ENCODE measurements at regions not wholly inside any gene's neighbourhood (a gene's known extent, or its start where the extent isn't known, plus 50 kb on each side); places are given as distances from the start of the nearest gene placed in this dataset.

DNA sequence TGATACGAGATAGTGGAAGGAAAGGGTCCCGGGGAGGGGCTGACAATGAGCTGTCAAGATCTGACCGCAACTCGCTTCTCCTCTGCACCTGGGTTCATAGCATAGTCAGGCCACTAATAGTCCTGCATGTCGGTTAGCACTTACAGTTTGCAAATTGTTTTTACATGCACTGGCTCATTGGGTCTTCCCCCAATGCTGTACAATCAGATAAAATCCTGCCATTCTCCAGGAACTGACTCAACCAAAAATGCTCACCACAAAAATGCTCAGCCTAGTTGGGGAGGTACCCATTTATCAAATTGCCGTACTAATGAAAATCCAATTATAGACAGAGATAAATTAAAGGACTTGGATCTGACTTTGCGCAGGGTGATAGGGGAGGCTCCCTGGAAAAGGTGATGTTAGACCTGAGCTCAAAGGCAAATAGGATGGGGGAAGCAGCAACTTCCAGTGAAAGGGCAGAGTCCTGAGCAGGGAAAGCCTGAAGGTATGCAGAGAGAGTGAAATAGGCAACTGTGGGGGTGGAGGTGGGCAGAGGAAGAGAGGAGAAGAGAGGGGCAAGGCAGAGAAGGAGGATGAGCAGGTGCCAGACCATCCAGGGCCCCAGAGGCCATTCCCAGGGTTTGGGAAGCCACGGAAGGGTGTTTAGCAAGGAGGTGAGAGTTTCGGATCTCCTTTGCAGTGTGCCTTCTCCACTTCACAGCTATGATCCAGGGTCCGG, 326.1 kb upstream of the TSHZ3 start:
- Histone ChIP-seq H3K79me2 (ENCODE audit: low read length) (no peaks in the 10 kb centered on the region), H3K4me3 (ENCODE audit: low read length) (no peak overlapping the region), H3K9ac (ENCODE audit: low read length) (no peak overlapping the region), H3K9me3 (replicated peaks; ENCODE audit: insufficient read depth, low read length) (no peaks in the 10 kb centered on the region), H3K27ac (ENCODE audit: low read length) (no peak overlapping the region; the same call in 1 of the 2 replicates), H3K4me2 (ENCODE audit: low read depth, low read length) (peak overlapping the region; percentile 43), H3K36me3 (replicated peaks; ENCODE audit: insufficient read depth, low read length) (no peaks in the 10 kb centered on the region), H3K9me2 (replicated peaks; ENCODE audit: insufficient read depth, low read length) (no peaks in the 10 kb centered on the region), H3F3A (ENCODE audit: insufficient read depth, low read length) (no peaks in the 10 kb centered on the region), H3K4me1 (ENCODE audit: low read length) (peaks cover 8% of the 10 kb centered on the region; the same call in 1 of the 2 replicates), H3K27me3 (replicated peaks; ENCODE audit: insufficient read depth, low read length) (peaks cover 50% of the 10 kb centered on the region), H2AFZ (ENCODE audit: low read length) (no peak overlapping the region), H4K20me1 (ENCODE audit: insufficient read depth, low read length) (no peaks in the 10 kb centered on the region)
- no peak for TF ChIP-seq CTCF (IDR thresholded peaks at IDR 0.05; ENCODE audit: low read length)
- no peak for TF ChIP-seq EZH2phosphoT487 (IDR thresholded peaks at IDR 0.05; ENCODE audit: low read length)
- no peak for TF ChIP-seq EZH2 (optimal IDR thresholded peaks at IDR 0.05; ENCODE audit: low read depth, low read length)
- peak; percentile 65 for DNase-seq

DNA sequence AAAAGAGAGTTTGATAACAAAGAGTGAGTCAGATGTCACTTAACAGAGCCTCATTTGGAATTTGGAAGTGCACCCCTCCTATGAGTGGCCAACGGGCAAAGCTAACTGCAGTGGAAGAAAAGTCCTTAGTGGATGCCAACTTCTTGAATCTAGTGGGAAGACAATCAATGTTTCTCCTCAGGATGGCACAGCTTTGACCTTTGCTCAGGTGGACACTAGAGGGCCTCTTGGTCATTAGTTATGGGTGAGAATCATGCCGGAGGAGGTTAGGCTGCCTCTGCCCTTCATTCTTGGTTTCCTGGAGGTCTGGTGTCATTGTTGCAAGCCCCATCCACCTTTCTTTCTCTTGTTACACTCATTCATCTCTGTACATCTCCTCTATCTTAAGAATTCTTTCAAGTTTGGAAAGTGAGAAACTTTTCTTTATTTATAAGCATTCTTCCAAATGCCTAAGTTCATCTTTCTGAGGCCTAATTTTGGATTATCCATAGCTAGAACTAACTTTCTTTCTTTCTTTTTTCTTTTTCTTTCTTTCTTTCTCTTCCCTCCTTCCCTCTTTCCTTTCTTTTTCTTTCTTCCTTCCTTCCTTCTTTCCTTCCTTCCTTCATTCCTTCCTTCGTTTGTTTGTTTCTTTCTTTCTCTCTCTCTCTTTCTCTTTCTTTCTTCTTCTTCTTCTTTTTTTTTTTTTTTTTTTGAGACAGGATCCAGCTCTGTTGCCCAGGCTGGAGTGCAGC, 327.2 kb upstream of the TSHZ3 start:
- DNase-seq = peak; percentile 43
- Histone ChIP-seq H3K9me3 (replicated peaks; ENCODE audit: insufficient read depth, low read length) (no peaks in the 10 kb centered on the region), H3K27ac (ENCODE audit: low read length) (no peak overlapping the region), H3K9ac (ENCODE audit: low read length) (no peak overlapping the region), H3K9me2 (replicated peaks; ENCODE audit: insufficient read depth, low read length) (no peaks in the 10 kb centered on the region), H3K79me2 (ENCODE audit: low read length) (no peaks in the 10 kb centered on the region), H3K4me3 (ENCODE audit: low read length) (no peak overlapping the region), H4K20me1 (ENCODE audit: insufficient read depth, low read length) (no peaks in the 10 kb centered on the region), H3F3A (ENCODE audit: insufficient read depth, low read length) (no peaks in the 10 kb centered on the region), H3K4me2 (ENCODE audit: low read depth, low read length) (no peak overlapping the region), H3K4me1 (ENCODE audit: low read length) (peaks cover 8% of the 10 kb centered on the region; the same call in 1 of the 2 replicates), H3K36me3 (replicated peaks; ENCODE audit: insufficient read depth, low read length) (no peaks in the 10 kb centered on the region), H3K27me3 (replicated peaks; ENCODE audit: insufficient read depth, low read length) (peaks cover 60% of the 10 kb centered on the region), H2AFZ (ENCODE audit: low read length) (no peak overlapping the region)
- TF ChIP-seq CTCF (IDR thresholded peaks at IDR 0.05; ENCODE audit: low read length) (peak; percentile 43), EZH2 (optimal IDR thresholded peaks at IDR 0.05; ENCODE audit: low read depth, low read length) (no peak), EZH2phosphoT487 (IDR thresholded peaks at IDR 0.05; ENCODE audit: low read length) (no peak)

DNA sequence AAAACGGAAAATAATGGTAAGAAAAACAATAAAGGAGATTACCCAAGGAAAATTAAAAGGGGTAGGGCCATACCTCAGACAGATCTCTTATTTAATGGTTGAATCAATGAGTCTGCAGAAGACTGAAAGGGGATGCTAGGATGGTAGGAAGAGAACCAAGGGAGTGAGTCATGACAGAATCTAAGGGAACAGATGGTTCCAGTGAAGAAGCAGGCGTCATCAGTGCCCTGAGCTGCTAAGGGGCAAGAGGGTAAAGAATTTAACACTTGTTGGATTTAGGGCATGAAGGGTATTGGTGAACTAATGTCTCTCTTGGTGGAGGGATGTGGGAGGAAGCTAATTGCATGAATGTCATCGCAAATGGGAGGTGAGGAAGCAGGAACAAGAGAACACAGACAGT, 329.2 kb upstream of the TSHZ3 start:
- DNase-seq = no peak
- Histone ChIP-seq H2AFZ (ENCODE audit: low read length) (no peak overlapping the region), H3K9ac (ENCODE audit: low read length) (no peak overlapping the region), H3K4me2 (ENCODE audit: low read depth, low read length) (no peak overlapping the region), H3K9me3 (replicated peaks; ENCODE audit: insufficient read depth, low read length) (no peaks in the 10 kb centered on the region), H3K9me2 (replicated peaks; ENCODE audit: insufficient read depth, low read length) (no peaks in the 10 kb centered on the region), H4K20me1 (ENCODE audit: insufficient read depth, low read length) (no peaks in the 10 kb centered on the region), H3K27me3 (replicated peaks; ENCODE audit: insufficient read depth, low read length) (peaks cover 76% of the 10 kb centered on the region), H3F3A (ENCODE audit: insufficient read depth, low read length) (no peaks in the 10 kb centered on the region), H3K79me2 (ENCODE audit: low read length) (no peaks in the 10 kb centered on the region), H3K36me3 (replicated peaks; ENCODE audit: insufficient read depth, low read length) (no peaks in the 10 kb centered on the region), H3K4me3 (ENCODE audit: low read length) (no peak overlapping the region), H3K27ac (ENCODE audit: low read length) (no peak overlapping the region), H3K4me1 (ENCODE audit: low read length) (peaks cover 8% of the 10 kb centered on the region; the same call in 1 of the 2 replicates)
- TF ChIP-seq EZH2phosphoT487 (IDR thresholded peaks at IDR 0.05; ENCODE audit: low read length) = no peak
- no peak for TF ChIP-seq CTCF (IDR thresholded peaks at IDR 0.05; ENCODE audit: low read length)
- TF ChIP-seq EZH2 (optimal IDR thresholded peaks at IDR 0.05; ENCODE audit: low read depth, low read length) = no peak

Data from MM.1S (cell line).